ENCODE measurements at regions not wholly inside any gene's neighbourhood (a gene's known extent, or its start where the extent isn't known, plus 50 kb on each side); places are given as distances from the start of the nearest gene placed in this dataset.

DNA sequence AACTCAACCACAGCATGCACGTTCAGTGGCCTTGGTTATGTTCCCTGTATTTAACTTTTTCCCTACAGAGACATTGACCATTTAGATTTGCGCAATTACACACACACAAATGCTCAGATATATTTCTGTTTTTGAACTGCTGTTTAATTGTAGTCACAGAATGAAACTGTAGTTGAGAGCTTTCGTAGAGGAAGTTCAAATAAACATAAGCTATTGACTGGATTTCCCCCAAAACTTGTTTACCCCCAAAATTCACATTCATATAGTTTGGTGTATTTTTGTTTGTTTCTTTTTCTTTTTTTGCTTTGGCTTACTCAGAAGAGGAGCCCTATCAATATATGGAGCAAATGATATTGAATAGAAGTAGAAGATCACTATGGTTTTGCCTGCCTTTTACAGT is 921.0 kb downstream of the ADGRL2 start:
- TF ChIP-seq, protein P1, sequence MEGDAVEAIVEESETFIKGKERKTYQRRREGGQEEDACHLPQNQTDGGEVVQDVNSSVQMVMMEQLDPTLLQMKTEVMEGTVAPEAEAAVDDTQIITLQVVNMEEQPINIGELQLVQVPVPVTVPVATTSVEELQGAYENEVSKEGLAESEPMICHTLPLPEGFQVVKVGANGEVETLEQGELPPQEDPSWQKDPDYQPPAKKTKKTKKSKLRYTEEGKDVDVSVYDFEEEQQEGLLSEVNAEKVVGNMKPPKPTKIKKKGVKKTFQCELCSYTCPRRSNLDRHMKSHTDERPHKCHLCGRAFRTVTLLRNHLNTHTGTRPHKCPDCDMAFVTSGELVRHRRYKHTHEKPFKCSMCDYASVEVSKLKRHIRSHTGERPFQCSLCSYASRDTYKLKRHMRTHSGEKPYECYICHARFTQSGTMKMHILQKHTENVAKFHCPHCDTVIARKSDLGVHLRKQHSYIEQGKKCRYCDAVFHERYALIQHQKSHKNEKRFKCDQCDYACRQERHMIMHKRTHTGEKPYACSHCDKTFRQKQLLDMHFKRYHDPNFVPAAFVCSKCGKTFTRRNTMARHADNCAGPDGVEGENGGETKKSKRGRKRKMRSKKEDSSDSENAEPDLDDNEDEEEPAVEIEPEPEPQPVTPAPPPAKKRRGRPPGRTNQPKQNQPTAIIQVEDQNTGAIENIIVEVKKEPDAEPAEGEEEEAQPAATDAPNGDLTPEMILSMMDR (IDR thresholded peaks at IDR 0.05): no peak
- Histone ChIP-seq H3K9me3 (peaks cover 0 to 9% of the 10 kb centered on the region in 2 donors), H3K4me1 (no peaks in the 10 kb centered on the region), H3K36me3 (no peaks in the 10 kb centered on the region), H3K4me3 (no peak overlapping the region), H3K27me3 (no peaks in the 10 kb centered on the region), H3K27ac (no peak overlapping the region)
- intact Hi-C loops (cut with DNase I): no loop called here
- ATAC-seq: no peak
- no peak for DNase-seq

DNA sequence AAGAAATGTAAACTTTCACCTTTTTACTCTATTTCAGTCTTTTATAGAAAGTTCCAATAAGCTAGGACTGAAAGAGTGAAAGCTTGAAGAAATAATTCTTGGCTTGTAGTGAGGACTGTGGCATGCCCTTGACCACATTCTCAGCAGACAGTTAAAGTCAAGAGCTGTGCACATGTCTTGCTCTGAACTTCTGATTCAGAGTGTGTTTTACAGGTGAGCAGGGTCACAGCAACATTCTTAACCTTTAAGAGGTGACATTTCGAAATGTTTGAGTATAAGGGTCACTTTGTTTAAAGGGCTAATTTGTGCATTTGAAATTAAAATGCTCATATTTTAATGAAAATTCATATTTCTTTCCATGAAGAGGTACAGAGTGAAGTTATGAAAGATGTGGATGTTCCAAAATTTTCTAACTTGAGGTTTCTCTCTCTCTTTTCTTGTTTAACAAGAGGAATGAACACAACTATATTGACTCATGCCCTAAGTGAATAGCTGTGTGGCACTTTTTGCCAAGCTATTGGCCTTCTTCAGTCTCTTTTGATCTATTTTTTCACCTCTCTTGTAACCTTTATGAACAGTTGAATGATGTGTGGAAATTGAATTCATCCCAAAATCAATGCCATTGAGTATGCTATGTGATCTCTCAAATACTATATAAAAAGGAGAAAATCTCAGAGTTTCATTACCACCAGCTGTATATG is 918.1 kb downstream of the ADGRL2 start:
- peak; percentile 69 for ATAC-seq
- no peak for DNase-seq
- H3K27ac ChIP-seq: no peak overlapping the region
- no peaks in the 10 kb centered on the region for H3K27me3 ChIP-seq
- peaks cover 0 to 9% of the 10 kb centered on the region in 2 donors for H3K9me3 ChIP-seq
- H3K4me3 ChIP-seq: no peak overlapping the region
- TF ChIP-seq, protein P1 (IDR thresholded peaks at IDR 0.05): no peak
- intact Hi-C loops (cut with DNase I): no loop called here
- H3K4me1 ChIP-seq: no peaks in the 10 kb centered on the region
- no peaks in the 10 kb centered on the region for H3K36me3 ChIP-seq

- DNase-seq: no peak
Measured at GRCh38 chr1:82710091-82710490, 909.4 kb downstream of the ADGRL2 start.

DNA sequence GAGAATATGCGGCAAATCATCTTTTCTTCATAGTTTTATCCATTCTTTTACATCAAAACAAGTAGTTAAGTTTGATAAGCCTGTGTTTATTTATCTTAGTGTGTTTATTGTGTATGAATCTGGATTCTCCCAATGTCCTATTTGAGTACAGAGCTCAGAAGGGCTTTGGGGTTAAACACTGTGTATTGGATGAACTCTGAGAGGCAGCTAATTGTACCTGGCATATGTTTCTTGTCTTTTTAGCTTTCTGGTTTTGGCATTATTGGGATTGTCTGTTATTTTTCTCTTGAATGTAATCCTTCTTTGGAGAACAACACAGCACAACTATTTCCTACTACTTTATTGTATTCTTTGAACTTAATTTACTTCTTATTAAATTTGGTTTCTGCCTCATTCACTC is 906.9 kb downstream of the ADGRL2 start:
- Histone ChIP-seq H3K4me1 (no peaks in the 10 kb centered on the region), H3K9me3 (no peaks in the 10 kb centered on the region), H3K27ac (no peak overlapping the region), H3K4me3 (no peak overlapping the region), H3K27me3 (no peaks in the 10 kb centered on the region), H3K36me3 (no peaks in the 10 kb centered on the region)
- DNase-seq (peak in 1 of 4 donors; percentile 32), ATAC-seq (no peak)
- TF ChIP-seq, protein P1 (IDR thresholded peaks at IDR 0.05): no peak
- intact Hi-C loops (cut with DNase I): no loop called here

More at GRCh38 chr1:82710091-82710490, 909.4 kb downstream of the ADGRL2 start:
- intact Hi-C loops (cut with DNase I): no loop called here
- H3K4me3 ChIP-seq: no peak overlapping the region
- H3K27me3 ChIP-seq: no peaks in the 10 kb centered on the region
- H3K4me1 ChIP-seq: no peaks in the 10 kb centered on the region
- TF ChIP-seq, protein P1 (IDR thresholded peaks at IDR 0.05): no peak
- no peaks in the 10 kb centered on the region for H3K9me3 ChIP-seq
- ATAC-seq: no peak
- no peak overlapping the region for H3K27ac ChIP-seq
- H3K36me3 ChIP-seq: no peaks in the 10 kb centered on the region

- H3K27ac ChIP-seq: no peak overlapping the region
- H3K9me3 ChIP-seq: no peaks in the 10 kb centered on the region
- H3K36me3 ChIP-seq: no peaks in the 10 kb centered on the region
- TF ChIP-seq, protein P1 (IDR thresholded peaks at IDR 0.05): no peak
- ATAC-seq: no peak
- H3K27me3 ChIP-seq: no peaks in the 10 kb centered on the region
- no peak for DNase-seq
- intact Hi-C loops (cut with DNase I): no loop called here
- H3K4me1 ChIP-seq: no peaks in the 10 kb centered on the region
- no peak overlapping the region for H3K4me3 ChIP-seq
Measured at GRCh38 chr1:82706741-82707140, 906.0 kb downstream of the ADGRL2 start.

Data from left lung (tissue), 4 donors.